ENCODE measurements at regions not wholly inside any gene's neighbourhood (a gene's known extent, or its start where the extent isn't known, plus 50 kb on each side); places are given as distances from the start of the nearest gene placed in this dataset.

DNA sequence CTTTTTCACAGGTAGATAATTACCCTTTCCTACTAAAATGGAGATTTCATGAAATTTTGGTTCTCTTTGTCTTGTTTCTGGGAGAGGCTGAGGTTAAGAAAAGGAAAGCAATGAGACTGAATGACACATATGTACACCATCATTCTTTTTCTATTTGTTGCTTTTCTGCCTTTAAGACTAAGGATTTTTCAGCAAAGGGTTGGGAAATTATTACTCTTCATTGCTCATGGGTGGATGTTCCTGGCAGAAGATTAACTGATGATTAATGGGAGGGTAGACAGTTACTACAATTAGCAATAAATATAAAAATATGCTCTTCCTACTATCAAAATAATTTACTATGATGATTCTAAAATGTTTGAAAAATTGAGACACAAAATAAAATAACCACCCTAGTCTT is 316.5 kb upstream of the USP24 start (continued):
- TF ChIP-seq YY1 (IDR thresholded peaks at IDR 0.05; ENCODE audit: low read depth, low read length) (no peak), NANOG (IDR thresholded peaks at IDR 0.05; ENCODE audit: insufficient read depth, low read depth, low read length, poor library complexity, severe bottlenecking) (no peak), GABPA (IDR thresholded peaks at IDR 0.05; ENCODE audit: borderline replicate concordance, insufficient read depth, low read length) (no peak), TAF1 (IDR thresholded peaks at IDR 0.05; ENCODE audit: low read depth, low read length) (no peak), POU5F1 (IDR thresholded peaks at IDR 0.05; ENCODE audit: low read depth, low read length) (no peak), SUZ12 (IDR thresholded peaks at IDR 0.05; ENCODE audit: low read length) (no peak), USF2 (IDR thresholded peaks at IDR 0.05; ENCODE audit: low read length) (no peak), RAD21 (IDR thresholded peaks at IDR 0.05 in 1 of 2, conservative IDR thresholded peaks at IDR 0.05 in 1 of 2; ENCODE audit: low read depth in 2 of 2, low read length in 2 of 2) (no peak)
